HG03025 (cell line): ENCODE measurements at regions not wholly inside any gene's neighbourhood (a gene's known extent, or its start where the extent isn't known, plus 50 kb on each side); places are given as distances from the start of the nearest gene placed in this dataset.

Experiments used
- ATAC-seq: cut with Tn5 transposase; IDR thresholded peaks from one replicate; pipeline ENCODE4 v1.9.1; 2021; ENCODE audit warnings: mild to moderate bottlenecking, moderate library complexity; ENCODE audit not compliant: unreplicated experiment, low FRiP score

- no peak for ATAC-seq
These were observed 134.7 kb upstream of the SMIM21 start for GRCh38 chr18:75562216-75562615.

- no peak for ATAC-seq
These were observed 131.3 kb upstream of the SMIM21 start for GRCh38 chr18:75558790-75559189.

- no peak for ATAC-seq
These were observed 129.3 kb upstream of the SMIM21 start for GRCh38 chr18:75556841-75557240.

- ATAC-seq = no peak
These were observed 127.2 kb upstream of the SMIM21 start for GRCh38 chr18:75554644-75555185.

- ATAC-seq = no peak
These were observed 126.7 kb upstream of the SMIM21 start for GRCh38 chr18:75554176-75554575.

GRCh38 chr18:75553021-75553420 lies 125.5 kb upstream of the SMIM21 start:
- ATAC-seq = no peak

- no peak for ATAC-seq
These were observed 123.6 kb upstream of the SMIM21 start for GRCh38 chr18:75551071-75551470.

- ATAC-seq = no peak
These were observed 120.9 kb upstream of the SMIM21 start for GRCh38 chr18:75548353-75548905.

- no peak for ATAC-seq
These were observed 119.5 kb upstream of the SMIM21 start for GRCh38 chr18:75546964-75547363.

GRCh38 chr18:75545189-75545588 lies 117.7 kb upstream of the SMIM21 start:
- no peak for ATAC-seq

- no peak for ATAC-seq
These were observed 117.0 kb upstream of the SMIM21 start for GRCh38 chr18:75544496-75544895.

GRCh38 chr18:75544051-75544481 lies 116.6 kb upstream of the SMIM21 start:
- no peak for ATAC-seq

- no peak for ATAC-seq
These were observed 111.2 kb upstream of the SMIM21 start for GRCh38 chr18:75538727-75539126.

- no peak for ATAC-seq
These were observed 106.4 kb upstream of the SMIM21 start for GRCh38 chr18:75533950-75534349.

- no peak for ATAC-seq
These were observed 105.7 kb upstream of the SMIM21 start for GRCh38 chr18:75533209-75533608.

GRCh38 chr18:75531851-75532459 lies 104.5 kb upstream of the SMIM21 start:
- no peak for ATAC-seq

- no peak for ATAC-seq
These were observed 103.8 kb upstream of the SMIM21 start for GRCh38 chr18:75531212-75531850.

- no peak for ATAC-seq
These were observed 103.2 kb upstream of the SMIM21 start for GRCh38 chr18:75530566-75531211.

- no peak for ATAC-seq
These were observed 102.6 kb upstream of the SMIM21 start for GRCh38 chr18:75530118-75530517.

GRCh38 chr18:75529394-75529793 lies 101.9 kb upstream of the SMIM21 start:
- ATAC-seq = no peak
